T follicular helper cell (primary cell): ENCODE measurements at regions not wholly inside any gene's neighbourhood (a gene's known extent, or its start where the extent isn't known, plus 50 kb on each side); places are given as distances from the start of the nearest gene placed in this dataset.
"Not testable (repeated sequence)": the region's sequence is repeated elsewhere in the genome, so short reads cannot be mapped to it uniquely, and the experiment has no call there.

Experiments used
- DNase-seq: peaks from one replicate; pipeline ENCODE4 v3.0.0-alpha.2; 2020; ENCODE audit warnings: low read depth

GRCh38 chr5:89850513-89850865, 559.1 kb downstream of the CETN3 start:
- DNase-seq = no peak

GRCh38 chr5:89849830-89850512, 559.6 kb downstream of the CETN3 start:
- no peak for DNase-seq

DNA sequence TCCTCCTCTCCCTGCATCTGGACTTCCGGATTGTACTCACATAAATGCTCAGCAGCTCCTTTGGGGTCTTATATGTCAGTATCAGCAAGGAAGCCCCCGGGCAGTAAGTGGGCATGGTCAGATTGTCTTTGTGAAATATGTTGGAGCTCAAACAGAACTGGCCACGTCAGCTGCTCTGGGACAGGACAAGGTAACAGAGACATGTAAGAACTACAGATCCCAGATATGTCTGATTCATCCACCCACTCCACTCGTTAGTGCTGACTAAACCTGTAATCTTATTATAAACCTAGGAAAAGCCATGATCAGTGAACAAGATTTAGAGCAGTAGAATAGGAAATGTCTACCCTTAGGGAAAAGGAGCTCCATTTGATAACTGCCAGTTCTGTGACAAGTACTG, 561.8 kb downstream of the CETN3 start:
- no peak for DNase-seq

GRCh38 chr5:89844548-89844947, 565.0 kb downstream of the CETN3 start:
- no peak for DNase-seq

DNA sequence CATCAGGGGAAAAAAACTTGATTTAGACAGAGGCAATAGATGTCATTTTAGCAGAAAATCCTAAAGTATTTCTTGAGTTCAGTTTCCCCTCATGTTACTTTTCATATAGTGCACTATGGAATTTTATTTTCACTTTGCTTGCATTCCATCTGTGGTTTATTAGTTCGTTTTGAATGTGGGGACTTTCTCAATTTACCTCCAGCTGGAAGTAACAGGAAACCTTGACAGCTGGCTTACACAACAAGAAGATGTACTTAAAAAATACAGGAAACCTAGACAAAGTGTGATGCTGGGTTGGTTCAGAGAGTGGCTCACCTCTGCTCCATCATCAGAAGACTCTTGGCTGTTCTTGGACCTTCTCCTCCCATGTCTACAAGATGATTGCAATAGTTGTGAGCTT, 567.0 kb downstream of the CETN3 start:
- no peak for DNase-seq

DNA sequence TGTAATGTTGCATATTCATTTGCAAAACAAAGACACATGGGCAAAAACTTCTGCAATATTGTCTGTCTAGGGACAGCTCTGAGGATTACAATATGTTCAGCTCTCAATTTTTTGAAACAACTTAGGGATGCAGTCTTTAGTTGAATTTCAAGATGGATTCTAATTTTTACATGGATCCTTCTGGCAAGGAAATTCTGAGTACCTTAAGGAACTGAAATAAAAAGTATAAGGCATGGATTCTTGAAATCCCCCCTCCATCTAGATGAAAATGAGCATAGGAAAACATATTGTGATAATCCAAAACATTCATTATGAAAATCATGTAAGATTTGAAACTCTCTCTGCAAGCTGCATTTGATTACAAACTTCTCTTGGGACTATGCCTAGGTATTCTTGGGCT, 568.6 kb downstream of the CETN3 start:
- no peak for DNase-seq

GRCh38 chr5:89830691-89831090, 578.9 kb downstream of the CETN3 start:
- DNase-seq = no peak

GRCh38 chr5:89827960-89828359, 581.6 kb downstream of the CETN3 start:
- no peak for DNase-seq

DNA sequence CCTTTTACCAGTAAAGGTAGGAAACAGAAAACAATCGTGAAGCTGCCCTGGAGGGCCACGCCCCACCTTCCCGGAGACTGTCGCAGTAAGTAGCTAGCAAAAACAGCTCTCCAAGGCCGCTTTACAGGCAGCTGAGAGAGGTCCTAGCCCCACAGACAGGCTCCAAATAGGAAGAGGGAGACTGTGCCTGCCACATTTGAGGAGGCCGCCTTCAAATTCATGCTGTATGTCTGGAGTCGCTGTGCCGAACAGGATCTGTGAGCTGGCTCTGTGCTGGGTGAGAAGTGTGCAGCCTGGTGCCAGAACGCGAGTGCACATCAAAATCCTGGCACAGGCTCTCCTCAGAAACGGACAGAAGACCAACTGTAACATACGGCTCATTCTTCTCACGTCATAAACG, 582.2 kb downstream of the CETN3 start:
- no peak for DNase-seq

DNA sequence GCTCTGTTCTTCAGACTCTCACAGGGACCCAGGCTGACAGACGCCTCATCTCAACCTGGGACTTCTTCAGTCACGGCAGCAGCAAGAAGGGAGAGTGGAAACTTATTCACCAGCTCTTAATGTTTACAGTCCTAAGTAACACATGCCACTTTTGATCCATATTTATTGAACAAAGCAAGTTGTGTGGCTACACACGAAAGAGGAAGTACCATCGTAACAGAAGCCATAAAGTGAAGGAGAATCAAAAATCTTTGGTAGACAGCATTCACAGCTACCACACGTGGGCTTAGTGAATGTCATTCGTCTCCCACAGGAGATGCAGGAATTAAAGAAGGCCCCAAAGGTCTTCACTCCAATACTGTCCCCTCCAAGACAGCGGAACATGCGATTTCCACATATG, 582.6 kb downstream of the CETN3 start:
- DNase-seq = no peak

GRCh38 chr5:89823046-89823445, 586.5 kb downstream of the CETN3 start:
- DNase-seq = no peak

DNA sequence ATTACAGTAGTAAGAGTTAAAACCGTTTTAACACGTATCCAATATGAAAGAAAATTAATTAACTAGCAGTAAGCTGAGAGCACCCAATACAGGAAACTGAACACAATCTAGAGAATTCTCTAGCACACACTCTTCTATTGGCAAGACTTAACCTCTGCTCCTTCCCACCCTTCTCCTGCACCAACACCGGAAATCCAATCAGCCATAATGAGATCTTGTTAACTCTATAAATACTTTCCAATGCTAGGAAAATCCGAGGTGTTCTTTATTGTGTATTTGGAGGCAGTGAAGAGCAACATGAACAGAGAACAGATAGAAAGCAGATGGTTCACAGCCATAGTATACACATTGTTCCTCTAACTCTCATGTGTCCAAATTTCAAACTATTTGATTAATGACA, 591.7 kb downstream of the CETN3 start:
- DNase-seq = no peak

GRCh38 chr5:89816038-89816437, 593.5 kb downstream of the CETN3 start:
- DNase-seq = no peak

- not testable (repeated sequence) for DNase-seq
These were observed 608.8 kb downstream of the CETN3 start for GRCh38 chr5:89800735-89801134.

- not testable (repeated sequence) for DNase-seq
These were observed 615.1 kb downstream of the CETN3 start for GRCh38 chr5:89794504-89794903.

DNA sequence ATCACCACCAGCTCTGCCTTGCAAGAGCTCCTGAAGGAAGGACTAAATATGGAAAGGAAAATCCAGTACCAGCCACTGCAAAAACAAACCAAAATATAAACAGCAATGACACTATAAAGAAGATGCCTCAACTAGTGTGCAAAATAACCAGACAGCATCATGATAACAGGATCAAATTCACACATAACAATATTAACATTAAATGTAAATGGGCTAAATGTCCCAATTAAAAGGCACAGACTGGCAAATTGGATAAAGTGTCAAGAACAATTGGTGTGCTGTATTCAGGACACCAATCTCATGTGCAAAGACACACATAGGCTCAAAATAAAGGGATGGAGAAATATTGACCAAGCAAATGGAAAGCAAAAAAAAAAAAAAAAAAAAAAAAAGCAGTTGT, 629.8 kb downstream of the CETN3 start:
- DNase-seq = not testable (repeated sequence)

- no peak for DNase-seq
These were observed 631.8 kb downstream of the CETN3 start for GRCh38 chr5:89777758-89778157.

- no peak for DNase-seq
These were observed 639.6 kb downstream of the CETN3 start for GRCh38 chr5:89769975-89770374.

DNA sequence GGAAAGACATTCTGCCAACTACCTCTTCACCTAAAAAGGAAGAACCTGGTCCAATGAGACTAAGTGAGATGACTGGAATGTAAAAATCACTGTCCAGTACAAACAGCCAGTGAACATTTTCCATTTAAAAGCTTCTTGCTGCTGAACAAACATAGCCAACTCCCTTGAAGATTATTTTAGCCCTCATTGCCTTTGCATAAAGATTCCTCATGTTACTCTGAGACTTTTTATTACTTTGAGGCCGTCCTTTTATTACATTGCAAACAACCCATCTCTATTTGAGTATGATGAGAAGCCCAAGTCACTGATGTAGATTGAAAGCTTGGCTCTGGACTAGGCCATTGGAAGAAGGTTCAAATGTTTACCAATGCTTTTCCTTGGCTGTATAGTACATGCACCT, 649.8 kb downstream of the CETN3 start:
- DNase-seq = no peak

DNA sequence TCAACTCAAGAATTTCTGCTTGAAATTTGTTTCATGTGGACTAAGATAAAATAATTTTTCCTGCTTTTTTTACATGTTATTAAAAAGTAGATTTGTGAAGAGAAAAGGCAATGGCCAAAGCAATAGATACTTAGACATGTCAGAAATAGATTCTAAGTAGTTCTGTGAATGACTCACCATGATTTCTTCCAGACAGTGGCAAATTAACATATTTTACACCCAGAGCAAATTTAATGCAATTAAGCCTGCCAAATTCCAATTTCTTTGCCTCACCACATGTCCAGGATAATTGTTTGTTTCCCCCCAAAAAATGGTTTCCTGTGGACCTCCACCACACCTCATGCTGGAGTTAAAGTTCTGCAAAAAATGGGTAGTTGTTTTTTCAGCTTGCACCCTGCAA, 651.4 kb downstream of the CETN3 start:
- no peak for DNase-seq

DNA sequence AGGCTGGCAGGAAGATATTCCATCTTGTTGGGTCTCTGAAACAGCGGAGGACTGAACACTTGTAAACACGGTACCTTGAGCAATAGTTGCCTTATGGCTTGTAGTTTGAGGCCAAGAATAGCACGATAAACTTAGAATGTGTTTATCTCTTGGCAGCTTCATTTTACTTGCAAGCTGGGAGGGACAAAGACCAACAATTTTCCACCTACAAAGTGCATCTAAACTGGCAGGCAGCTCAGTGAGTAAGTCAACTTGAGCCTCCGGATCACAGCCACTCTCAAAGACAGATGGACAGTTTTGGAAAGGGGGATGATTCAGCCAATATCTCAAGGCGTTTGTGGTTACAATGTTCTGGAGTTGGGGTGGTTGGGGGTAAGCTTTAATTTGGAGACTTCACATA, 652.6 kb downstream of the CETN3 start:
- DNase-seq = no peak

- DNase-seq = no peak
These were observed 654.5 kb downstream of the CETN3 start for GRCh38 chr5:89755024-89755423.

DNA sequence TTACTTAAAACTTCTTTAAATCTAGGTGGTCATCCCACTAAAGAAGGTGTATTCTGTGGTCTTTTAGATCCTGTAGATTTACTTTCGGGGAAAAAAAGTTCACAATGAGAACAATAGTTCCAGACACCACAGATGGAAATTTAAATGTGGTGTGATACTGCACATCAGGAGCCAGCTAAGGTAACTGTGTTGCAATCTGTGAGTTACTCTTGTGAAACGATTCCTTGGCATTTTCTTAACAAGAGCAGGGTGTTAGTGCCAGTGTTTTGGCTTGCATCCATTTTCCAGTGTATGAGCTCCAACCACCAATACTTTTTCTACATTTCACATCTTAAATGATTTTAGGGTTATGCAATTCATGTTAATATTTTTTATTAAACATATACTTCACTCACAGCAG, 674.5 kb downstream of the CETN3 start:
- DNase-seq = no peak

GRCh38 chr5:89733772-89734171, 675.8 kb downstream of the CETN3 start:
- no peak for DNase-seq
